RKO (cell line): ENCODE measurements at regions not wholly inside any gene's neighbourhood (a gene's known extent, or its start where the extent isn't known, plus 50 kb on each side); places are given as distances from the start of the nearest gene placed in this dataset.
"Not testable (repeated sequence)": the region's sequence is repeated elsewhere in the genome, so short reads cannot be mapped to it uniquely, and the experiment has no call there.

Source experiments
- DNase-seq: peaks from one replicate; pipeline ENCODE4 v3.0.0-alpha.2; 2016; ENCODE audit warnings: low spot score

- DNase-seq, result no peak
Observed at GRCh38 chr5:125837866-125838265, 585.3 kb upstream of the GRAMD2B start.

DNA sequence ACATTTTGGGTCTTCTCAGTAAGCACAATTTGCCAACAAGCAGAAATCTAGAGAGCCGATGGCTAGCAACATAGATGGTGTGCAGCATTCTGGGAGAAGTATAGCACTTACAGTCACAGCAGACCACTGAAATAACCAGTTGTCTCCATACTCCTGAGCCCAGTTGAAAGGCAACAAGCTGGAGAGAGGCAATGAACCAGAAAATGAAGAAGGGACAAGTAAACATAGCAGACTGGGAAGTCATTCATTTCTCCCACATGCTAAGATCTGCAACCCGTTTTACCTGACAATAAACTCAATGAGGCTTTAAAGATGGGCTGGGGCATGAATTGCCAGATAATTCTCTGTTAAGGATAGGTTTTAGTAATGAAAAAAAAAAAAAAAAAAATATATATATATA lies 575.6 kb upstream of the GRAMD2B start:
- DNase-seq, result no peak

DNA sequence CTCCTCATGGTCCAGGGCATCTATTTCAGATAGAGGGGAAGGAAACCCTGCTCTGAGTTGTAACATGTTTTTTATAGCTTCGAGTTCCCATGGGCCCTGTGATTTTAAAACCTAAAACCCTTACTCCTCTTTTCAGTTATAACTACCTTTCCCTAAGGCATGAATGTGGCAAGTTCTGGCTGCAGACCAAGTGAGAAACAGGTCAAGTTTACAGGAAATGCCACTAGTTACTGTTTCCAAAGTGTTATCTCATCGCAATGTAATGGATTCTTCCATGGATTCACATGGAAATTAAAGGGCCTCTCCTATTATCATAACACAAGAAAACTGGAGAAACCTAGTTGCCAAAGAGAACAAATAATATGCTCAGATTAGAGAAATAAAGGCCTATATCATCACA lies 574.5 kb upstream of the GRAMD2B start:
- no peak for DNase-seq

GRCh38 chr5:125856949-125857348 lies 566.3 kb upstream of the GRAMD2B start:
- no peak for DNase-seq

DNA sequence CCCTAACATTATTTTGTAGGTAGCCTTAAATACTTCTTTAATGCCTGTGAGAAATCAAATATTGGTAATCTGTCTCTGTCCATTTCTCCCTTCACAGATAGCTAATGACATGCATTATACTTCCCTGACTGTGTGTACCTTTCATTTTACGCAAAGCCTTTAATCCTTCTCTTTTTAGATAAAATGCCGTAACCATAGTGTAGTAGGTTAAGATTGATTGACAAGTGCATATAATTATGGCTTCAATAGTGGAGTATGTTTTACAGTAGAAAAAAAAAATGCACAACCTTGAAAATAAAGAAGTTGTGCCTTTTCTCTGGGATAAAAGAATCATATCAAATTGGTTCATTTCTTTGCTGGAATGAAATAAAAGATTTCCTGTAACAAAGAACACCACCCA lies 559.6 kb upstream of the GRAMD2B start:
- DNase-seq, result no peak

DNA sequence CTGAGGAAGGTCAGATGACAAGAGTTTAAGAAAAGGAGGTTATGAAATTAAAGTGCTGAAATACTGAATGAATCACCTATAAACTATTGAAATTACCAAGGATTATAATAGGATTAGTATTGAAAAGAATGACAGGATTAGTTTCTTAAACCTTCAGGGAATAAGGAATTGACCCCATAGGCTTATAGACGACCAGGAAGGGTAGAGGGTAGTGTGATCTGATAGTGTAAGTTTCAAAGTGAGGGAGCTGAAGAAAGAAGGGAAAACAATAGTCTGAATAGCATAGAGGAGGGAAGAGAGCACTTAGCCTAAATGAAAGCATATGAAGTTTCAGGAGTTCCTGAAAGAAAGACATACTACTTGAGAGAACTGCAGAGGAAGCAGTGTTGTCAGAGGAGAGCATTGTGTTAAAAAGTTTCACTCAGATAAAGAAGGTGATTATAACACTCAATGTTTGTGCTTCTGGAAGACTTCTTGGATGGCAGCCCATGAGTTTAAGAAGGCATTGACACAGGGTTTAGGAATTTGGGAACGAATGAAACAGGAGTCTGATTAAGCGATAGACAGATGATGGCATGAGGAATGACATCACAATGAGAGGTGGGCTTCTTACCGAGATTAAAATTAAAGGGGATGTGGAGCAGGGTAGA lies 557.9 kb upstream of the GRAMD2B start:
- no peak for DNase-seq

DNA sequence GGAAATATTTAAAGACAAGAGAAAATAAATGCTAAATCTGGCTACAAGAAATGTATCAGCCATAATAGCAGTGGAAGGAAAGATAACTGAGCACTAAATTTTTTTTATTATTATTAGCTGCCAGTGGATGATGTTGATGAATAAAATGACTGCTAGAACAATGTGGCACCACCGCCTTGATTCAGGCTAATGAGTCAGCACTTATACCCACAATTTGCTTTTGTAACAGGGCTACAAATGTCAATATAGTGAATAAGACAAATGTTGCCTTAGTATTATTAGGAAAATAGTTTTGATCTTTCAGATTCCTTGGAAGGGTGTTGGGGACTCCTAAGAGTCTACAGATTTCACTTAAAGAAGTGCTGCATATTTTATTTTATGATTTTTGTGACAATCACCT lies 555.2 kb upstream of the GRAMD2B start:
- DNase-seq, result no peak

DNA sequence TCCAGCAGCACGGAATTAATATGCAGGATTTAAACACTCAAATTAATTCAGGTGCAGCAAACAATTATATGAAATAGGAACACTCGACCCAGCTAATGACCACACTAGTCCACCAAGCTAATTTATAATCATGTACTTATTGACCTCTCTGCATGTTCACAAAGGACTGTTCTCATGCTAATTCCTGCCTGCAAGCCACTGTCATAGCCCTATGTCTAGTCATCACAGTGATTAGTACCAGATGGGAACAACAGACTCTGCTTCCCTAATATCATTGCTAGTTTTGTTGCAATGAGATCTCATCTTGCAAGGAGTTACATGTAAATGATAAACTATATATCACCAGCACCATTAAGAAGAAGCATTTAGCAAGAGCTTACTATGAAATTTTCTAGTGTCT lies 553.0 kb upstream of the GRAMD2B start:
- no peak for DNase-seq

- no peak for DNase-seq
Observed at GRCh38 chr5:125874057-125874456, 549.2 kb upstream of the GRAMD2B start.

DNA sequence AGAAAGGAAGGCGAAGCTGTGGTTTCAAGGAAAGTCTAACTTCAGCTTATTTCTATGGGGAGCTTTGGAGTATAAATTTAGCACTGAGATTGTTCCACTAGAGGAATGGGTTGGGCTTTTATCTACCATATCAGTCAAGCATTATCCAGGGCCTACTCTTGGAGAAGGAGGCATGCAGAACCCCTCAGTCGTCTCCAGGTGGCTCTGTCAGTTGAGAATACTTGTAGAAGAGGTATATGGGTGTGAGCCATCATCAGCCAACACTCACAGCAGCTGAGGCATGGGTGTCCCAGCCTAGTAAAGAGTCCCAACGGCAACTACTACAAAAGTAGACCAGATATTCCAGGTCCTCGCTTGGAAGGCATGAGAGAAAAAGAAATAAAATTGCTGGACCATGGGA lies 548.5 kb upstream of the GRAMD2B start:
- DNase-seq, result peak; percentile 4

- DNase-seq, result no peak
Observed at GRCh38 chr5:125877248-125877647, 546.0 kb upstream of the GRAMD2B start.

- DNase-seq, result no peak
Observed at GRCh38 chr5:125882061-125882460, 541.1 kb upstream of the GRAMD2B start.

DNA sequence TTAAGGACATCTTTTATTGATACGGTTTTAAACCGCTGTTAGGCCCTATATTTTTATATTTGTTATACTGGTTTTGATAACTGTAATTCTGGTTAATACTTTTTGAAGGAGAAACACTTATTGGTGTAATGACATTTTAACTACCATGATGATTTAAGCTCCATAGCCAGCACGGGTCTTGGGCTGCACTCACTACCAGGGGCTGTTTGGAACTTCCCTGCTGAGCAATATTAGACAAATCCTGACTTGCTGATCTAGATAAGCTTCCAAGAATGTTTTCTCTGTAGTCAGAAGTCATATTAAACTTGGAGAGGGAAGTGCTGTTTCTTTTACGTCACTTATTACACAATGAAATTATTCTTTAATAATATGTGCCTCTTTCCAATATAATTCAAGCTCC lies 540.0 kb upstream of the GRAMD2B start:
- no peak for DNase-seq

GRCh38 chr5:125888358-125888757 lies 534.9 kb upstream of the GRAMD2B start:
- no peak for DNase-seq

DNA sequence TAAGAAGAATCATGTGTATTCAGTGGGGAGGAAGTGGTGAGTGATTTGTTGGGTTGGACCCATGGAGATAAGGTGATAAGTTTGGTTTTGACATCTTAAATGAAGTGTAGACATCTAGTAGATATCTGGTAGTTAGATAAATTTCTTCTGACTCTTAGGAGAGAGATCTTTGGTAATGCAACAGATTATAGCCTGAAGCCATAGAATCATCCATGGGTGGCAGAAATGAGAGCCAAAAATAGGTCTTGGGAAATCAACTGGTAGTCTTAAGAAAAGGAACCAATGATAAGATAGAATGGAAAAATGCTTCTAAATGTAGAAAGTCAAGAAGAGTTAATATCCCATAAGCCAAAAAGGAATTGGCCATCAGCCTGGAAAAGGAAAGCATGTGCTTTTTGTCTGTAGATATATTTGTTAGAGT lies 532.7 kb upstream of the GRAMD2B start:
- no peak for DNase-seq

DNA sequence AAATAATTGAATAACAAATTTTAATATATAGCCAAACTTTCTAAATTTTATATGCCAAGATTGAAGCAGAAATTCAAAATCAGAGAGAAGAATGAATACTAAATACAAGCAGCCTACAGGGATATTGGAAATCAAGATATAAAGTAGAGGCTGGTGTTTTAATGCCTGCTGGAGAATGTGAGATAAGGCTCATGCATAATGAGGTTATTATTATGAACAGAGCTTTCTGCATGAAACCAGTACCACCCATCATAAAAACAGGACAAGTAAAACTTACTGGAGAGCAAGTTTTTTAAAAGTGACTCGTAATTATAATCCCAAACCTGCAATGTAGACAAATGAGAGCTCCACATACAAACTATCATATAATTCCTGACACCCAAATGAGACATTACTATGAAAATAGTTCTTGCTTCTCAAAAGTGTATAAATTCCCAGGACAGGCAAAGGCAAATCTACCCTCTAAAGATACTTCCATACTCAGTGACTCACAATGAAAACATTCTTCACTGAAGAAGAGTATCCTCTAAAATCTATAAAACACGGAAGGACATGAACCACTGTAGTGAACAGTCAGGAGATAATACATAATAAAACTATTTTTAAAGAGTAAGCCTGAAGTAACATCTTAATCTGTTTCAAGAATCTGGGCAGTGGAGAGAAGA lies 532.0 kb upstream of the GRAMD2B start:
- no peak for DNase-seq

DNA sequence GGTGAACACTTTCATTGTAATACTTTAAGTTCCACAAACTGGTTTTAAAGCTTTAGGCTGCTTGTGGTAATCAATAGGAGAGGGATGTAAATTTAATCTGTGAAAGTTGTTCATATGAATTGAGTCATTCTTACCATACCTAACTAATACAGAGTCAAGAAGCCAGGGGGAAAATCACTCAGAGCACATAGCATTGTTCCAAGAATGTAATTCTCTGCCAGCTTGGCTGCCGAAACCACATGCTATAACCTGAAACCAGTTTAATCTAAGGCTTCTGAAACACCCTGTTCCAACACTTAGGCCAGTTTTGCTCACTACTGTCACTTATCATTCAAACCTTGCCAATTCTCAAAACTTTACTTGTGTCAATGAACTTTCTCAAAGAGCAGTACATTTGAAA lies 528.8 kb upstream of the GRAMD2B start:
- no peak for DNase-seq

- DNase-seq, result no peak
Observed at GRCh38 chr5:125896368-125896767, 526.8 kb upstream of the GRAMD2B start.

DNA sequence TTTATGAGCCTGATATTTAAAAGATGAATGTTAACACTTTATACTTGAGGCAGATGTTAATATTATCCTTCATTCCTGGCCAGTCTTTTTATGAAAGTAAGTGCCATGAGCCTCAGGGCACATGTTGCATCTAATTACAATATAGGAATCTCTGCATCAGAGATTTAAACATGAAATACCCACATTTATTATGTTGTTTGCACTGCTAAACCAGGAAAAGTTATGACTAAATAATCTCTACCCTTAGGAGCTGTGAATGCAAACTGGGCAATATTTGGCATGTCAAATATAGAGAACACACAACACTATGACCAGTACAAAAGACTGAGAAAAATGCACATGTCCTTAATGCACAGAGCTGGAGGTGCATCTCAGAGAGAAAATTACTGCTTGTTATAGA lies 526.1 kb upstream of the GRAMD2B start:
- no peak for DNase-seq

DNA sequence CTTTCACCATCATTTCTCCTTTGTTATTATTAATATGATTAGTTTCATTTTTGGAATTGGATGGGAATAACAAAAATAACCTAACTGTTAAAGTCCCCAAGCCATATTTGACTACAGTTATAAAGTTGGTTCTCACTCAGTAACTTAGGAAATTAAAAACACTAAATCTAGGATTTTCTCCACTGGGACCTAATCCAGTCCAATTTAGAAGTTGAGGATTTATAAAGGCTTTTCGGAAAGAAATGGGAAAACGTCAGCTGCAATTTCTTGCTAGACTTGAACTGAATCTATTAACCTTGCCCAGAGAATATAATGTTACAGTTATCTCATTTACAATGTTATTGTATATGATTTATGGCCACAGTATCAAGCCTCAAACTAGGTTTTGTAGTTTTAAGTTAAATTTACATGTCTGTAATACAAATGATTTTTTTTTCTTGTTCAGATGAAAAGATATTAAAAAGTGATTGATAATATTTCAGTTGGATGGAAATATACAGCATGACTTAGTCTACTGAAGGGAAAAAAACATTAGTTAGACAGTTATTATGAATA lies 524.3 kb upstream of the GRAMD2B start:
- no peak for DNase-seq

DNA sequence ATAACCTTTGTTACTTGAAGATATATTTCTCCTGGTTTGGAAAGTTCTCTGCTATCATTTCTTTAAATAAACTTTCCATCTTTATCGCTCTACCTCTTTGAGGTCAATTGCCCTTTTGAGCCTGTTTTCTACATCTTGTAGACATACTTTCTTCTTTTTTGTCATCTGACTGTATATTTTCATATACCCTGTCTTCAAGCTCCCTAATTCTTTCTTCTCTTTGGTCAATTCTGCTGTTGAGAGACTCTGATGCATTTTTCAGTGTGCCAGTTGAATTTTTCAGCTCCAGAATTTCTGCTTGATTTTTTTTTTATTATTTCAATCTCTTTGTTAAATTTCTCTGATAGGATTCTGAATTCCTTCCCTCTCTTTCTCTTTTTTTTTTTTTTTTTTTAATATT lies 511.2 kb upstream of the GRAMD2B start:
- no peak for DNase-seq

GRCh38 chr5:125913200-125913599 lies 510.0 kb upstream of the GRAMD2B start:
- DNase-seq, result no peak

DNA sequence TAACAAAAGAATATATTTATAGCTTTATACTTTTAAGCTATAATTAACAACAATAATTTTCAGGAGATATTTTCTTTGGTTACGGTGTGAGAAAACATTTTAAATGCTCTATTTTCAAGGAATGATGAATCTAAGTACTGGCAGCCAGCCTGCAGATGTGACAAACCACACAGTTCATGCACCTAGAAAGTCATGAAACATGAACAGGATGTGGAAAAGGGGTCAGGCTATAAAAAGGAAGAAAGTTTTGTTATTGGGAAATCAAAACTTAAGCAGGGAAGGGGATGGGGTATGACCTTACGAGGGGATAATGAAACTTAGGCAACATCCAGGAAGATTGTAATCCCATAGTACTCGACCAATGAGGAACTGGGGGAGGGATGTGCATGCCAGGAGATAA lies 508.7 kb upstream of the GRAMD2B start:
- no peak for DNase-seq

GRCh38 chr5:125923958-125924357 lies 499.3 kb upstream of the GRAMD2B start:
- DNase-seq, result not testable (repeated sequence)
